Muscle layer of colon (tissue), 2 donors: ENCODE measurements at regions not wholly inside any gene's neighbourhood (a gene's known extent, or its start where the extent isn't known, plus 50 kb on each side); places are given as distances from the start of the nearest gene placed in this dataset.

ENCODE experiments used
- H3K27ac ChIP-seq: one replicate; pipeline ENCODE4 v1.7.0; 2013; ENCODE audit warnings: low read depth, mild to moderate bottlenecking, low read length, moderate library complexity
- H3K27me3 ChIP-seq, 2 donors: one replicate each; pipeline ENCODE4 v1.7.0; 2013; ENCODE audit warnings: low read length in 2 of 2, mild to moderate bottlenecking in 2 of 2; ENCODE audit not compliant: insufficient read depth in 2 of 2, control insufficient read depth in 1 of 2
- H3K36me3 ChIP-seq: one replicate; pipeline ENCODE4 v1.7.0; 2013; ENCODE audit warnings: mild to moderate bottlenecking, low read length; ENCODE audit not compliant: insufficient read depth
- H3K4me1 ChIP-seq: one replicate; pipeline ENCODE4 v1.7.0; 2013; ENCODE audit warnings: mild to moderate bottlenecking, low read length; ENCODE audit not compliant: insufficient read depth
- H3K4me3 ChIP-seq, 2 donors: one replicate each; pipeline ENCODE4 v1.7.0; 2013; ENCODE audit warnings: low read length in 2 of 2, low read depth in 1 of 2, mild to moderate bottlenecking in 1 of 2, moderate library complexity in 1 of 2
- H3K9ac ChIP-seq: one replicate; pipeline ENCODE4 v1.7.0; 2013; ENCODE audit warnings: low read length
- H3K9me3 ChIP-seq: one replicate; pipeline ENCODE4 v1.7.0; 2013; ENCODE audit warnings: mild to moderate bottlenecking, low read length
- donor health status: abdominal sarcoma.
- donor health status: Adenocarcinoma of cecum.

DNA sequence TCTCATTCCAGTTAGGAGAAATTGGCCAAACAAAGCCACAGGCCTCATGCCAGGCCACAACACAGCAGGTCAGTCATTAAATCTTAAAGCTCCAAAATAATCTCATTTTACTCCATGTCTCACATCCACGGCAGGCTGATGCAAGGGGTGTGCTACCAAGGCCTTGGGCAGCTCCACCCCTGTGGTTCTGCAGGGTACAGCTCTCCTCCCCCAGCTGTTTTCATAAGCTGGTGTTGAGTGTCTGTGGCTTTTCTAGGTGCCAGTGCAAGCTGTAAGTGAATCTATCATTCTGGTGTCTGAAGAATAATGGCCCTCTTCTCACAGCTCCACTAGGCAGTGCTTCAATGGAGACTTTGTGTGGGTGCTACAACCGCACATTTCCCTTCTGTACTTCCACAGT, 949.2 kb downstream of the TECRL start:
- Histone ChIP-seq H3K27me3 (no peaks in the 10 kb centered on the region), H3K4me3 (no peak overlapping the region), H3K36me3 (no peaks in the 10 kb centered on the region), H3K27ac (no peak overlapping the region), H3K4me1 (no peaks in the 10 kb centered on the region), H3K9me3 (no peaks in the 10 kb centered on the region), H3K9ac (no peak overlapping the region)

DNA sequence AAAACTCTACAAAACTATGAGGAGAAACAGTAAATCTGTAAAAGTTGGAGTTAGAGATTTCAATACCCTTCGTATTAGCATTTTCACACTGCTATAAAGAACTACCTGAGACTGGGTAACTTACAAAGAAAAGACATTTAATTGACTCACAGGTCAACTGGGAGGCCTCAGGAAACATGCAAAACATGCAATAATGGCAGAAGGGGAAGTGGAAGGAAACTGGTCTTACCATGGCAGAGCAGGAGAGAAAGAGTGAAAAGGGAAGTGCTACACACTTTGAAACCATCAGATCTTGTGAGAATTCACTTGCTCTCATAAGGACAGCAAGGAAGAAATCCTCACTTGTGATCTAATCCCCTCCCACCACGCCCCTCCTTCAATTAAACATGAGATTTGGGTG, 949.9 kb downstream of the TECRL start:
- H3K4me3 ChIP-seq, result no peak overlapping the region
- no peaks in the 10 kb centered on the region for H3K36me3 ChIP-seq
- no peaks in the 10 kb centered on the region for H3K9me3 ChIP-seq
- H3K9ac ChIP-seq, result no peak overlapping the region
- no peak overlapping the region for H3K27ac ChIP-seq
- H3K27me3 ChIP-seq, result no peaks in the 10 kb centered on the region
- no peaks in the 10 kb centered on the region for H3K4me1 ChIP-seq

DNA sequence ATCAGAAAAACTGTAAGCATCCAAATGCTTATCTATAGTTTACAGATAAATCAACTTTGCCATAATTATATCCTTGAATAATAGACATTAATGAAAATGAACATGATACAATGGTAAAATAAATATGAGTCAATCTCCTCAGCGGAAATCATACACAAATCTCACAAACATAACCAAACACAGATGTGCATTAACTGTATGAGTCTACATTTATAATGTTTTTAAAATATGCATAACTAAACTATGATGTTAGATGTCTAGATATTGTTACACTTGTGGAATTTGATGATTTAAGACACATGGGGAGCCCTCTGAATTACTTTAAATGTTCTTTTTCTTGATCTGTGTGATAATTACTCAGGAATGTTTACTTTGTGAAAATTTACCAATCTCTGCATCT, 951.2 kb downstream of the TECRL start:
- no peak overlapping the region for H3K9ac ChIP-seq
- H3K4me1 ChIP-seq, result no peaks in the 10 kb centered on the region
- H3K27me3 ChIP-seq, result no peaks in the 10 kb centered on the region
- no peaks in the 10 kb centered on the region for H3K9me3 ChIP-seq
- H3K27ac ChIP-seq, result no peak overlapping the region
- no peak overlapping the region for H3K4me3 ChIP-seq
- H3K36me3 ChIP-seq, result no peaks in the 10 kb centered on the region

DNA sequence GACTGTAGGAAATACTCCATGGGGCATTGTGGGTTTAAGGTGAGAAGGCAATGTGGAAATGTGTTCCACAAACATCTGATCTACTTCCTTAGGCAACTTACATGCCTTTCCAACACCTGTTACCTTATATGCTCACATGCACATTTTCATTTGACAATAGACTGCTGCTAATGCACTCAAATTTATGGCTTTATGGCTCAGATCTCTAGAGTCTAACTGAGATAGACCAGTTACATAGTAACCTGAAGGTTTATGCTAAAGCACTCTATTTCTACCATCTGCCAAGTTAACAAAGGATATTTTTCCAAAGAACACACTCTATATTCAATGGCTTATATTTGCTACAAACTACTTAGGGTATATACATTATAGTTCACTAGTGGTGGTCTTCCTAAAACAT, 969.0 kb downstream of the TECRL start:
- Histone ChIP-seq H3K27me3 (no peaks in the 10 kb centered on the region), H3K9me3 (no peaks in the 10 kb centered on the region), H3K36me3 (no peaks in the 10 kb centered on the region), H3K4me3 (no peak overlapping the region), H3K27ac (no peak overlapping the region), H3K4me1 (no peaks in the 10 kb centered on the region), H3K9ac (no peak overlapping the region)

DNA sequence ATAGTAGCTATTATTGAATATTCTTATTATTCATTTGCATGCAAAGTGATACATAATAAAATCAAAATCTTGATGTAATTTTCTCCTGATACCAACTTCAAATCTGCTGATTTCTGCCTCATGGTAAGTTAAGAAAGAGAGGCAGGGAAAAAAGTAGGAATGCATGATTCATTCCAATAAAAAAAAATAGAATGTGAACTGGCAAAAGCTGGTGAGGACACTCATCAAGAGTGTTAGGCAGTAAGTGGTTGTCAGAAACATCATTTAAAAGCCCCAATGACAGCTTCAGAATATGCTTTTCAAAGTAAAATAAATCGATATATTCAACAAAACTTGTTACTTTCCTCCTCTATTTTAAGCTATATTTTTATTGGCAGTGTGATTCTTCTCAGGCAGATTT, 979.1 kb downstream of the TECRL start:
- Histone ChIP-seq H3K4me3 (no peak overlapping the region), H3K4me1 (no peaks in the 10 kb centered on the region)

DNA sequence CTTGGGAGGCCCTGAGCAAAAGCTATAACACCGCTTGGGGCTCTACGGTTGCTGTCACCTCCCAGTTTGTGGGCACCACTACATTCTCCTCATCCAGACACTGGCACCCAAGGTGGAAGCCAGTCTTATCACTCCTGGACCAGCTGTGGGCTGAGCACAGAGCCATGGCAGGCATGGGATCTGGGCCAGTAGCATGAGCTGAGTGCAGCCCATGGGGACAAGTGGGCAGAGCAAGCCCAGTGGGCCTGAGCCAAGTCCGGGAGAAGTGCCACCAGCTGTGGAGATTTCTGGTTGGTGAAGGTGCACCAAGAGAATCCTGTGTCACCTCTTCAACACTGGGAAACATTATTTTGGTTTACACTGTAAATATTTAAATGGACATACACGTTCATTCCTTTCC, 1013.0 kb downstream of the TECRL start:
- Histone ChIP-seq H3K27ac (no peak overlapping the region), H3K4me3 (no peak overlapping the region), H3K36me3 (no peaks in the 10 kb centered on the region), H3K4me1 (no peaks in the 10 kb centered on the region), H3K27me3 (no peaks in the 10 kb centered on the region), H3K9me3 (no peaks in the 10 kb centered on the region), H3K9ac (no peak overlapping the region)

More for the DNA sequence above, 979.1 kb downstream of the TECRL start:
- H3K27me3 ChIP-seq, result no peaks in the 10 kb centered on the region
- no peak overlapping the region for H3K27ac ChIP-seq
- H3K36me3 ChIP-seq, result no peaks in the 10 kb centered on the region
- no peak overlapping the region for H3K9ac ChIP-seq
- H3K9me3 ChIP-seq, result no peaks in the 10 kb centered on the region

DNA sequence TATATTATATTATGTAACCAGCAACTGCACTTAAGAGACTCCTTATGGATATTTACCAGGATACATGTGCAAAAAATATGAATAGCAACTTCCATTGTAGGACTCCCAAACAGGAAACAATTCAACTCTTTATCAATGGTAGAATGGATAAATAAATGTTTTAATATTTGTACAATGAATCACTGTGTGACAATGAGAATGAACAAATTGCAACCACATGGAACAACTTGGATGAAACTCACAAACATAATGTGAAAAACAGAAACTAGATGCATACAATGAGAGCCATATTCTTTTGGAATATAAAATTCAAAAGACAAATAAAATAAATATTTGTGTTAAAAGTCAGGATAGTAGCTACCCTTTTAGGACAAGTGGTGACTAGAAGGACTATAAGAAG, 1015.7 kb downstream of the TECRL start:
- H3K4me3 ChIP-seq, result no peak overlapping the region
- H3K27ac ChIP-seq, result no peak overlapping the region

DNA sequence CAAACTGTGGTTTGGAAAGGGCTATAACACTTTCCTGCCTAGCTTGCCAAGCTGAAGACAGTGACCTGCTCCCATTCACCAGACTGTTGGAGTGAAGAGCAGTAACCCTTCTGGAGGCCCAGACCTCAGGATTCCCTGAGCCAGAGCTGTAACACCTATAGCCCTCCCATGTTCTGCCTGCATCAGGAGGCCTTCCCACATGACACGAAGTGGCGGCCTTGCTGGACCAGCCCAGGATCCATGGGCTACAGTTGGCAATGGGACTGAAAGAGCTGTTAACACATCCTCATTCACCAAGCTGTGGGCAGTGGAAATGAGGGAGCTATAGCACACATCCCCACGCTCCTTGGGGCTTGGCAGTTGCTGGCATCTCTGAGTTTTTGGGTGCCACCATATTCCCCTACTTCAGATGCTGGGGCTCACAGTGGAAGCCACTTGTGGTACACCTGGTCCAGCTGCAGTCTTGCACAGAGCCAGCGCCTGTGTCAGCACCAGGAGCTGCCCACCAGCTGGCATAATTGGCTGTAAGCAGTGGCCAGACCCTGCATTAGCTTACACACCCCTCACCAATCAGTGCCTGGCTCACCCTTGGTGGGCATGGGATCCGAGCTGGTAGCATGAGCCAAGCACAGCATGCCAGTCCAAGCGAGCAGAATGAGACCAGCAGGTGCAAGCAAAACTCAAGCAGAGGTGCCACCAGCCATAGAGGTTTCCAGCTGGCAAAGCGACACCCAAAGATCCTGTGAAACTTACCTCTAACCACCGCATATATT, 1029.3 kb downstream of the TECRL start:
- Histone ChIP-seq H3K36me3 (no peaks in the 10 kb centered on the region), H3K4me1 (no peaks in the 10 kb centered on the region), H3K9me3 (no peaks in the 10 kb centered on the region), H3K27ac (no peak overlapping the region), H3K4me3 (no peak overlapping the region), H3K9ac (no peak overlapping the region), H3K27me3 (no peaks in the 10 kb centered on the region)

More for the DNA sequence above, 1015.7 kb downstream of the TECRL start:
- no peaks in the 10 kb centered on the region for H3K4me1 ChIP-seq
- no peaks in the 10 kb centered on the region for H3K36me3 ChIP-seq
- no peaks in the 10 kb centered on the region for H3K9me3 ChIP-seq
- H3K27me3 ChIP-seq, result no peaks in the 10 kb centered on the region
- H3K9ac ChIP-seq, result no peak overlapping the region

DNA sequence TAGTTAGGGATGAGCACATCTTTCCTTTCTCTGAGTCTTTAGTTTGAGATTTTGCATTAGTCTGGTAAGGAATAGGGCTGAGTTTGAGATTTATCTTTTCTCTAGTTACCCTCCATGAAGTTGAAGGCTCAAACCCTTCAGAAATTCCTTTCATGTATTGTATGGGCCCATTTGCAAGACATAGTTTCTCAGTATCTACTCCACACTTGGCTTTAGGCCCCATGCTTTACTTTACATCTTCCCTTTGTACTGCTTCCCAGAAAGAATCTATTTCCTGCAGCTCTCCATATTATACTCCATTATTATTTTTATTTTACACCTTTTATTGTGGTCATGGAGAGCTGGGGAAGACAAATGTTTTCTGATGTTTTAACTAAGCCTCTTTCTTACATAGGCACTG, 1038.2 kb downstream of the TECRL start:
- no peaks in the 10 kb centered on the region for H3K9me3 ChIP-seq
- no peak overlapping the region for H3K27ac ChIP-seq
- H3K4me3 ChIP-seq, result no peak overlapping the region
- H3K4me1 ChIP-seq, result no peaks in the 10 kb centered on the region
- H3K9ac ChIP-seq, result no peak overlapping the region
- no peaks in the 10 kb centered on the region for H3K36me3 ChIP-seq
- no peaks in the 10 kb centered on the region for H3K27me3 ChIP-seq

DNA sequence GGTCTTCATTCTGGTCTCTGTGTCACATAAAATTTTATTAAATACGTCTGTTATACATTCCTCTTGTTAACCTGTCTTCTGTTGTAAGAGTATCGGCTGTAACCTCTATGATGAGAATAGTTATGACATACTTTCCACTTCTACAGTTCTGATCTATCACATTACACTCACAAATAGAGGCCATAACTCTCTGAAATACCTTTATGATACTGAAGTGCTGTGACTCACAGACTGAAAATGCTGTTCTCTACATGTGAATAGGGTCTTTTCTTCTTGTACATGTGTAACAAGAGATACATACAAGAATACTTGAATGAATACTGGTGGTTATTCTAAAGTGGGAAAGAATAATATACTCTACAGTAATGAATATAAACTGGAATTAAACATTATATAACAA, 1047.6 kb downstream of the TECRL start:
- Histone ChIP-seq H3K9me3 (no peaks in the 10 kb centered on the region), H3K9ac (no peak overlapping the region), H3K36me3 (no peaks in the 10 kb centered on the region), H3K4me3 (no peak overlapping the region), H3K4me1 (no peaks in the 10 kb centered on the region), H3K27ac (no peak overlapping the region), H3K27me3 (no peaks in the 10 kb centered on the region)

DNA sequence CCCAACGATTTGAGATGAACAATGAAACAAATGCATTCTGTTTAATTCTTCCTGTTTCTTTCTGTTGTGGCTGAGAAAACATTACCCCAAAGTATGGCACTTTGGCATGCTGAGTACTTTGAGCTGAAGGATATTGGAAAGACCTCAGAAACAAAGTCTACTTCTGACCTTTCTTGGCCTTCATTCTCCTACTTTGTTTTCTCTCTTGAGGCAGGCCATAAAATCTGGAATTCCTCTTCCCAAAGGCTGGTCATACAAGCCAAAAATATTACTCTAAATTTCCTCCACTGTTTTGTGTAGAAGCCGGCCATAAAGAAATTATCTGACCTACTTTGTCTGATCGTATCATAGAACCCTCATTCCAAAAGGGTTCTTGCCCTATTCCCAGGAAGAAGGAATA, 1048.2 kb downstream of the TECRL start:
- H3K27me3 ChIP-seq, result no peaks in the 10 kb centered on the region
- no peaks in the 10 kb centered on the region for H3K9me3 ChIP-seq
- H3K4me3 ChIP-seq, result no peak overlapping the region
- no peaks in the 10 kb centered on the region for H3K36me3 ChIP-seq
- no peak overlapping the region for H3K27ac ChIP-seq
- no peaks in the 10 kb centered on the region for H3K4me1 ChIP-seq
- no peak overlapping the region for H3K9ac ChIP-seq

DNA sequence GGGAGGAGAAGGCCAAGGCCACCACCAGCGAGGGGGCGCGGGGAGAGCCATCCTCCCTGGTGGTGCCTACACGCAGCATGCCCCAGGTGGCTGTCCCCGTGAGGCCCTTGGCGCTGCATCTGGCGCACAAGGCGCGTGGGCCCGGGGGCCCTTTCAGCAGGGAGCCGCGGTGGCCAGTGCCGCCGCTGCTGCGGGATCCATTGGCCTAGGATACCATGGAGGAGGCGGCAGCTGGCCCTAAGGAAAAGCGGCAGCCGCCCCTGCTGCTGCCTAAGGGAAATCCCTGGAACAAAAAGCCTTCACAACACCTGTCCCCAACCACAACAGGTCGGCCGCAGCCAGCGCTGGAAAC, 1059.6 kb downstream of the TECRL start:
- H3K36me3 ChIP-seq, result no peaks in the 10 kb centered on the region
- H3K27me3 ChIP-seq, result no peaks in the 10 kb centered on the region

More for the DNA sequence above, 1059.6 kb downstream of the TECRL start:
- Histone ChIP-seq H3K4me3 (no peak overlapping the region), H3K9ac (no peak overlapping the region), H3K4me1 (no peaks in the 10 kb centered on the region), H3K9me3 (no peaks in the 10 kb centered on the region), H3K27ac (no peak overlapping the region)
